ENCODE measurements at regions not wholly inside any gene's neighbourhood (a gene's known extent, or its start where the extent isn't known, plus 50 kb on each side); places are given as distances from the start of the nearest gene placed in this dataset.

DNA sequence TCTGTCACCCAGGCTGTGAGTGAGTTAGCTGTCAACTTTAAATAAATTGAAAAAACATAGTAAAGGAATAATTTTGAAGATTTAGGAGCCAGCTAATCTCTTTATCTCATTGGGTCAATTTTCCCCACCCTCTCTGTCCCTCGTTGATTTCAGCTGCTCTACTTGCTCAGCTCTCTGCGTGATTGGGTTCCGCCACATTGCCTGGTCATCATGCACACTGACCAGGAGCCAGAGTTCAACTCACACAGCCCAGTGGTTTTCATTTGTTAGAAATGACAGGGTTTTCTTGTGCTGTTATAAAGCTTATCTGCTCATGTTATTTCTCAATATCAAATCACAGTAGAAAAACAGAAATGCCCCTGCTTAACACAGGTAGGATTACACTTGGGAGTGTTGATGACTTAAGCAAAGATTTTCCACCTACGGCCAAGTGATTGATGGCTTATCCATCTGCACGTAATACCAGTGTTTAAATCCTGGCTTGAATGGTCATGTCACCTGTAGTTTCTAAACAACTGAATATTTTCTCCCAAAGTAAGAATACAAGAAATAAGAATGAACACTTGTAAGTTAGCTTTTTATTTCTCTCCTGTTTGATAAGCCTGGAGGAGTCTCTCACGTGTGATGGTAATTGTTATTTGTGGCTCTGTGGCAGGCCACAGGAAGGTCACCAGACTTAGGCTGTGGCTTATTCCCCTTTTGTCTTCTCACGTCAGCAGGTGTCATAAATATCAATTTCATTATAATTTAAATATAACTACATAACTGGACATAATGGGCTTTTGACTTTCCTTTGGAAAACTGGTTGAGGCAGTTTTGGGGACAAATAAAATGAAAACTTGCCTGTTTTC is 367.2 kb upstream of the DDHD1 start:
- ATAC-seq (no peak), DNase-seq (ENCODE audit: low spot score) (no peak)
- H2AFZ ChIP-seq, result no peak overlapping the region
- no peaks in the 10 kb centered on the region for H3K79me2 ChIP-seq (replicated peaks; ENCODE audit: insufficient read depth)
- no peaks in the 10 kb centered on the region for H3K27me3 Mint-ChIP-seq (ENCODE audit: insufficient read depth, low read depth, poor library complexity)
- H3F3A ChIP-seq (replicated peaks; ENCODE audit: low read depth), result no peaks in the 10 kb centered on the region
- no peak overlapping the region for H3K4me2 ChIP-seq
- H3K4me3 Mint-ChIP-seq, result no peak overlapping the region
- TF ChIP-seq, protein P1, sequence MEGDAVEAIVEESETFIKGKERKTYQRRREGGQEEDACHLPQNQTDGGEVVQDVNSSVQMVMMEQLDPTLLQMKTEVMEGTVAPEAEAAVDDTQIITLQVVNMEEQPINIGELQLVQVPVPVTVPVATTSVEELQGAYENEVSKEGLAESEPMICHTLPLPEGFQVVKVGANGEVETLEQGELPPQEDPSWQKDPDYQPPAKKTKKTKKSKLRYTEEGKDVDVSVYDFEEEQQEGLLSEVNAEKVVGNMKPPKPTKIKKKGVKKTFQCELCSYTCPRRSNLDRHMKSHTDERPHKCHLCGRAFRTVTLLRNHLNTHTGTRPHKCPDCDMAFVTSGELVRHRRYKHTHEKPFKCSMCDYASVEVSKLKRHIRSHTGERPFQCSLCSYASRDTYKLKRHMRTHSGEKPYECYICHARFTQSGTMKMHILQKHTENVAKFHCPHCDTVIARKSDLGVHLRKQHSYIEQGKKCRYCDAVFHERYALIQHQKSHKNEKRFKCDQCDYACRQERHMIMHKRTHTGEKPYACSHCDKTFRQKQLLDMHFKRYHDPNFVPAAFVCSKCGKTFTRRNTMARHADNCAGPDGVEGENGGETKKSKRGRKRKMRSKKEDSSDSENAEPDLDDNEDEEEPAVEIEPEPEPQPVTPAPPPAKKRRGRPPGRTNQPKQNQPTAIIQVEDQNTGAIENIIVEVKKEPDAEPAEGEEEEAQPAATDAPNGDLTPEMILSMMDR (conservative IDR thresholded peaks at IDR 0.05; ENCODE audit: low read depth in 2 of 2), result no peak
- TF ChIP-seq STAT1 (IDR thresholded peaks at IDR 0.05; ENCODE audit: unreplicated experiment) (no peak), POLR2AphosphoS5 (IDR thresholded peaks at IDR 0.05; ENCODE audit: low read depth) (no peak), EZH2 (IDR thresholded peaks at IDR 0.05; ENCODE audit: low read depth, unreplicated experiment) (no peak), JUNB (IDR thresholded peaks at IDR 0.05; ENCODE audit: unreplicated experiment) (no peak), ETS1 (IDR thresholded peaks at IDR 0.05) (no peak), CREB1 (CRISPR knock-in tag; IDR thresholded peaks at IDR 0.05; ENCODE audit: low read depth) (no peak), ZNF331 (CRISPR knock-in tag; IDR thresholded peaks at IDR 0.05; ENCODE audit: low read depth) (no peak), ZNF114 (CRISPR knock-in tag; IDR thresholded peaks at IDR 0.05) (no peak), EZH2phosphoT487 (IDR thresholded peaks at IDR 0.05; ENCODE audit: unreplicated experiment) (no peak), NANOG (IDR thresholded peaks at IDR 0.05; ENCODE audit: borderline replicate concordance) (no peak)
- TF ChIP-seq, protein P2, sequence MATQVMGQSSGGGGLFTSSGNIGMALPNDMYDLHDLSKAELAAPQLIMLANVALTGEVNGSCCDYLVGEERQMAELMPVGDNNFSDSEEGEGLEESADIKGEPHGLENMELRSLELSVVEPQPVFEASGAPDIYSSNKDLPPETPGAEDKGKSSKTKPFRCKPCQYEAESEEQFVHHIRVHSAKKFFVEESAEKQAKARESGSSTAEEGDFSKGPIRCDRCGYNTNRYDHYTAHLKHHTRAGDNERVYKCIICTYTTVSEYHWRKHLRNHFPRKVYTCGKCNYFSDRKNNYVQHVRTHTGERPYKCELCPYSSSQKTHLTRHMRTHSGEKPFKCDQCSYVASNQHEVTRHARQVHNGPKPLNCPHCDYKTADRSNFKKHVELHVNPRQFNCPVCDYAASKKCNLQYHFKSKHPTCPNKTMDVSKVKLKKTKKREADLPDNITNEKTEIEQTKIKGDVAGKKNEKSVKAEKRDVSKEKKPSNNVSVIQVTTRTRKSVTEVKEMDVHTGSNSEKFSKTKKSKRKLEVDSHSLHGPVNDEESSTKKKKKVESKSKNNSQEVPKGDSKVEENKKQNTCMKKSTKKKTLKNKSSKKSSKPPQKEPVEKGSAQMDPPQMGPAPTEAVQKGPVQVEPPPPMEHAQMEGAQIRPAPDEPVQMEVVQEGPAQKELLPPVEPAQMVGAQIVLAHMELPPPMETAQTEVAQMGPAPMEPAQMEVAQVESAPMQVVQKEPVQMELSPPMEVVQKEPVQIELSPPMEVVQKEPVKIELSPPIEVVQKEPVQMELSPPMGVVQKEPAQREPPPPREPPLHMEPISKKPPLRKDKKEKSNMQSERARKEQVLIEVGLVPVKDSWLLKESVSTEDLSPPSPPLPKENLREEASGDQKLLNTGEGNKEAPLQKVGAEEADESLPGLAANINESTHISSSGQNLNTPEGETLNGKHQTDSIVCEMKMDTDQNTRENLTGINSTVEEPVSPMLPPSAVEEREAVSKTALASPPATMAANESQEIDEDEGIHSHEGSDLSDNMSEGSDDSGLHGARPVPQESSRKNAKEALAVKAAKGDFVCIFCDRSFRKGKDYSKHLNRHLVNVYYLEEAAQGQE (IDR thresholded peaks at IDR 0.05; ENCODE audit: unreplicated experiment), result no peak
- TF ChIP-seq, protein P3, sequence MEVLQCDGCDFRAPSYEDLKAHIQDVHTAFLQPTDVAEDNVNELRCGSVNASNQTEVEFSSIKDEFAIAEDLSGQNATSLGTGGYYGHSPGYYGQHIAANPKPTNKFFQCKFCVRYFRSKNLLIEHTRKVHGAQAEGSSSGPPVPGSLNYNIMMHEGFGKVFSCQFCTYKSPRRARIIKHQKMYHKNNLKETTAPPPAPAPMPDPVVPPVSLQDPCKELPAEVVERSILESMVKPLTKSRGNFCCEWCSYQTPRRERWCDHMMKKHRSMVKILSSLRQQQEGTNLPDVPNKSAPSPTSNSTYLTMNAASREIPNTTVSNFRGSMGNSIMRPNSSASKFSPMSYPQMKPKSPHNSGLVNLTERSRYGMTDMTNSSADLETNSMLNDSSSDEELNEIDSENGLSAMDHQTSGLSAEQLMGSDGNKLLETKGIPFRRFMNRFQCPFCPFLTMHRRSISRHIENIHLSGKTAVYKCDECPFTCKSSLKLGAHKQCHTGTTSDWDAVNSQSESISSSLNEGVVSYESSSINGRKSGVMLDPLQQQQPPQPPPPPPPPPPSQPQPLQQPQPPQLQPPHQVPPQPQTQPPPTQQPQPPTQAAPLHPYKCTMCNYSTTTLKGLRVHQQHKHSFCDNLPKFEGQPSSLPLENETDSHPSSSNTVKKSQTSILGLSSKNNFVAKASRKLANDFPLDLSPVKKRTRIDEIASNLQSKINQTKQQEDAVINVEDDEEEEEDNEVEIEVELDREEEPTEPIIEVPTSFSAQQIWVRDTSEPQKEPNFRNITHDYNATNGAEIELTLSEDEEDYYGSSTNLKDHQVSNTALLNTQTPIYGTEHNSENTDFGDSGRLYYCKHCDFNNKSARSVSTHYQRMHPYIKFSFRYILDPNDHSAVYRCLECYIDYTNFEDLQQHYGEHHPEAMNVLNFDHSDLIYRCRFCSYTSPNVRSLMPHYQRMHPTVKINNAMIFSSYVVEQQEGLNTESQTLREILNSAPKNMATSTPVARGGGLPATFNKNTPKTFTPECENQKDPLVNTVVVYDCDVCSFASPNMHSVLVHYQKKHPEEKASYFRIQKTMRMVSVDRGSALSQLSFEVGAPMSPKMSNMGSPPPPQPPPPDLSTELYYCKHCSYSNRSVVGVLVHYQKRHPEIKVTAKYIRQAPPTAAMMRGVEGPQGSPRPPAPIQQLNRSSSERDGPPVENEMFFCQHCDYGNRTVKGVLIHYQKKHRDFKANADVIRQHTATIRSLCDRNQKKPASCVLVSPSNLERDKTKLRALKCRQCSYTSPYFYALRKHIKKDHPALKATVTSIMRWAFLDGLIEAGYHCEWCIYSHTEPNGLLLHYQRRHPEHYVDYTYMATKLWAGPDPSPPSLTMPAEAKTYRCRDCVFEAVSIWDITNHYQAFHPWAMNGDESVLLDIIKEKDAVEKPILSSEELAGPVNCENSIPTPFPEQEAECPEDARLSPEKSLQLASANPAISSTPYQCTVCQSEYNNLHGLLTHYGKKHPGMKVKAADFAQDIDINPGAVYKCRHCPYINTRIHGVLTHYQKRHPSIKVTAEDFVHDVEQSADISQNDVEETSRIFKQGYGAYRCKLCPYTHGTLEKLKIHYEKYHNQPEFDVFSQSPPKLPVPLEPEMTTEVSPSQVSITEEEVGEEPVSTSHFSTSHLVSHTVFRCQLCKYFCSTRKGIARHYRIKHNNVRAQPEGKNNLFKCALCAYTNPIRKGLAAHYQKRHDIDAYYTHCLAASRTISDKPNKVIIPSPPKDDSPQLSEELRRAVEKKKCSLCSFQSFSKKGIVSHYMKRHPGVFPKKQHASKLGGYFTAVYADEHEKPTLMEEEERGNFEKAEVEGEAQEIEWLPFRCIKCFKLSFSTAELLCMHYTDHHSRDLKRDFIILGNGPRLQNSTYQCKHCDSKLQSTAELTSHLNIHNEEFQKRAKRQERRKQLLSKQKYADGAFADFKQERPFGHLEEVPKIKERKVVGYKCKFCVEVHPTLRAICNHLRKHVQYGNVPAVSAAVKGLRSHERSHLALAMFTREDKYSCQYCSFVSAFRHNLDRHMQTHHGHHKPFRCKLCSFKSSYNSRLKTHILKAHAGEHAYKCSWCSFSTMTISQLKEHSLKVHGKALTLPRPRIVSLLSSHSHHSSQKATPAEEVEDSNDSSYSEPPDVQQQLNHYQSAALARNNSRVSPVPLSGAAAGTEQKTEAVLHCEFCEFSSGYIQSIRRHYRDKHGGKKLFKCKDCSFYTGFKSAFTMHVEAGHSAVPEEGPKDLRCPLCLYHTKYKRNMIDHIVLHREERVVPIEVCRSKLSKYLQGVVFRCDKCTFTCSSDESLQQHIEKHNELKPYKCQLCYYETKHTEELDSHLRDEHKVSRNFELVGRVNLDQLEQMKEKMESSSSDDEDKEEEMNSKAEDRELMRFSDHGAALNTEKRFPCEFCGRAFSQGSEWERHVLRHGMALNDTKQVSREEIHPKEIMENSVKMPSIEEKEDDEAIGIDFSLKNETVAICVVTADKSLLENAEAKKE (CRISPR knock-in tag; IDR thresholded peaks at IDR 0.05), result no peak
- peaks cover 19% of the 10 kb centered on the region for H3K9me2 ChIP-seq (ENCODE audit: insufficient read depth)
- no peaks in the 10 kb centered on the region for H3K4me1 Mint-ChIP-seq
- H3K27ac Mint-ChIP-seq, result no peak overlapping the region
- no peak overlapping the region for H3K4me3 ChIP-seq
- no peaks in the 10 kb centered on the region for H3K4me1 ChIP-seq (ENCODE audit: insufficient read depth)
- H3K36me3 Mint-ChIP-seq (ENCODE audit: low read depth), result no peaks in the 10 kb centered on the region
- no peaks in the 10 kb centered on the region for H3K36me3 ChIP-seq (ENCODE audit: insufficient read depth)
- peaks cover 5% of the 10 kb centered on the region; the same call in 2 of the 3 replicates for H3K9me3 Mint-ChIP-seq
- H4K20me1 ChIP-seq (replicated peaks; ENCODE audit: insufficient read depth), result no peaks in the 10 kb centered on the region
- H3K27me3 ChIP-seq (ENCODE audit: insufficient read depth), result no peaks in the 10 kb centered on the region
- no peak overlapping the region for H3K27ac ChIP-seq (ENCODE audit: low read depth)

Measured in GM23338 (cell line).